ENCODE measurements at regions not wholly inside any gene's neighbourhood (a gene's known extent, or its start where the extent isn't known, plus 50 kb on each side); places are given as distances from the start of the nearest gene placed in this dataset.

DNA sequence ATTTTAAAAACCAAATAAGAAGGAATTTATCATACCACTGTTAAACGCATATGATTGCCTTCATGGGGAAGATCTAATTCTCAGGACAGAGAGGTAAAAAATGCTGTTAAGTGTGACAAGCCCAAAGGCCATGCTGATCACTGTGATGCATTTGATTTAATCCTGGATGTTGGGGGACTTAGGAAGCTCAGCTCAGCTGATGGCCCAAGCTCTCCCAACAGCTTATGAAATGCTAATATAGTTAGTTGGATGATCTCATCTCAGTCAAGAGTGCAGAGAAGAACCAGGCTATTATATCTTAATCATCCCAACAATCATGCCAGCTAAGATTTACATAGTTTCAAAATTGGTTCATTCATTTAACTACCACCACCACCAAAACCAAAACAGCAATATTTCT, 340.0 kb downstream of the IL20RB start:
- H3K9me3 ChIP-seq (ENCODE audit: insufficient read depth, low read length): no peaks in the 10 kb centered on the region
- no peak overlapping the region for H3K4me3 ChIP-seq (ENCODE audit: insufficient read length, low read depth)
- no peak overlapping the region for H3K9ac ChIP-seq (ENCODE audit: insufficient read length, low read depth)
- H3K27me3 ChIP-seq (ENCODE audit: insufficient read depth, insufficient read length): no peaks in the 10 kb centered on the region
- TF ChIP-seq YY1 (IDR thresholded peaks at IDR 0.05; ENCODE audit: insufficient read depth, insufficient read length) (no peak), SUZ12 (IDR thresholded peaks at IDR 0.05; ENCODE audit: extremely low read depth, insufficient read depth, insufficient read length) (no peak), ZNF274 (IDR thresholded peaks at IDR 0.05; ENCODE audit: low read depth, low read length) (no peak)
- peaks cover 6% of the 10 kb centered on the region for H3K4me1 ChIP-seq (ENCODE audit: insufficient read depth, insufficient read length)
- DNase-seq (ENCODE audit: low read depth, low spot score): no peak
- no peaks in the 10 kb centered on the region for H3K36me3 ChIP-seq (ENCODE audit: insufficient read depth, insufficient read length, low read length)

DNA sequence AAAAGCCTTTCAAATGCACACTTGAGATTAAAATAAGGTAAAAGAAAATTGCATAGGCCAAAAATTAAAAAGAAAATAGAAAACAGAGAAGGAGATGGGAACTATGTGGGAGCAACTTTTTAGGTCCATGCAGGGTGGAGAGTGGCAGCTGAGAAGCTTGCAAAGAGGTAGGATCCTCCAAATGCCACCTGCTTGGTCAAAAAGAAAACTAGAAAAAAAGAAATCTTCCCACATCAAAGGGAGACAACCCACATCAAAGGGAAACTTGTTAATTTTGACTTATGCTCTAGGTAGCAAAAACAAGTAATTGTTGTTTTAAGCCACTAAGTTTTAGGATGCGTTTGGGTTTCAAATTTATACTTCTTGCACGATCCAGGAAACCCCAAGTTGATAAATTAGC, 342.9 kb downstream of the IL20RB start:
- TF ChIP-seq YY1 (IDR thresholded peaks at IDR 0.05; ENCODE audit: insufficient read depth, insufficient read length): no peak
- TF ChIP-seq ZNF274 (IDR thresholded peaks at IDR 0.05; ENCODE audit: low read depth, low read length): no peak
- no peak for TF ChIP-seq SUZ12 (IDR thresholded peaks at IDR 0.05; ENCODE audit: extremely low read depth, insufficient read depth, insufficient read length)
- H3K27me3 ChIP-seq (ENCODE audit: insufficient read depth, insufficient read length): no peaks in the 10 kb centered on the region
- no peak overlapping the region for H3K4me3 ChIP-seq (ENCODE audit: insufficient read length, low read depth)
- no peaks in the 10 kb centered on the region for H3K36me3 ChIP-seq (ENCODE audit: insufficient read depth, insufficient read length, low read length)
- no peak overlapping the region for H3K9ac ChIP-seq (ENCODE audit: insufficient read length, low read depth)
- peaks cover 10% of the 10 kb centered on the region for H3K9me3 ChIP-seq (ENCODE audit: insufficient read depth, low read length)
- no peaks in the 10 kb centered on the region for H3K4me1 ChIP-seq (ENCODE audit: insufficient read depth, insufficient read length)
- DNase-seq (ENCODE audit: low read depth, low spot score): no peak

DNA sequence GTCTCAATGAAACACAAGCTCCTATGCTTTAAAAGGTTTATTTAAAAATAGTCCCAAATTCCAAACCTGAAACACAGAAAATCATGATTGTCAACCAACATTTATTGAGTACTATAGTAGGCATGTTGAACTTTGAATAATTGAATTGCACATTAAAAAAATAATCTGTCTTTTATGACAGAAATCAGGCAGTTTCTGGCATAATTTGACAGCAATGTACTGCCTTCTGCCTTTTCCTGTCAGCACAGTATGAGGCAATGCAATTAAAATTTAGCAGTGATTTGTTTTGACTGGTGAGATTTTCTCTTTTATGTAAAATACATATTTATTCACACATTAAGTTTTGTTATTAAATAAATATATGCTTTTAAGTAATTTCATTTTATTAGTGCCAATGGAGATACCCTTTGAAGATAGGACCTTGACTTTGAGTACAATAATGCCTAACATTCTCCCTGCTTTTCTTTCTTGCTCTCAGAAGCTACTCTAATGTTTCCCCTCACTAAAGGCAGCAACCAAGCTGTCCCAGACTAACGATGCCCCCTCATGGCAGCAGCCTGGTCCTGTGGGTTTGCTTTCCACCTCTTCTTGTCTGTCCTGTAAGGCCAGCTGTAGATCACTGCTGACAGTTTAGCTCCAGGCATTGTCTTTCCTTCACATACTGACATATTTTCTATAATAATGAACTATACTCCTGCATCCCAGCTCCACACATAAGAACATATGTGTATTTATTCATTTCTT, 346.7 kb downstream of the IL20RB start:
- Histone ChIP-seq H3K4me1 (ENCODE audit: insufficient read depth, insufficient read length) (no peaks in the 10 kb centered on the region), H3K9me3 (ENCODE audit: insufficient read depth, low read length) (peaks cover 10% of the 10 kb centered on the region), H3K27me3 (ENCODE audit: insufficient read depth, insufficient read length) (no peaks in the 10 kb centered on the region), H3K9ac (ENCODE audit: insufficient read length, low read depth) (no peak overlapping the region), H3K36me3 (ENCODE audit: insufficient read depth, insufficient read length, low read length) (no peaks in the 10 kb centered on the region), H3K4me3 (ENCODE audit: insufficient read length, low read depth) (no peak overlapping the region)
- TF ChIP-seq ZNF274 (IDR thresholded peaks at IDR 0.05; ENCODE audit: low read depth, low read length) (no peak), YY1 (IDR thresholded peaks at IDR 0.05; ENCODE audit: insufficient read depth, insufficient read length) (no peak), SUZ12 (IDR thresholded peaks at IDR 0.05; ENCODE audit: extremely low read depth, insufficient read depth, insufficient read length) (no peak)
- peak; percentile 18 for DNase-seq (ENCODE audit: low read depth, low spot score)

DNA sequence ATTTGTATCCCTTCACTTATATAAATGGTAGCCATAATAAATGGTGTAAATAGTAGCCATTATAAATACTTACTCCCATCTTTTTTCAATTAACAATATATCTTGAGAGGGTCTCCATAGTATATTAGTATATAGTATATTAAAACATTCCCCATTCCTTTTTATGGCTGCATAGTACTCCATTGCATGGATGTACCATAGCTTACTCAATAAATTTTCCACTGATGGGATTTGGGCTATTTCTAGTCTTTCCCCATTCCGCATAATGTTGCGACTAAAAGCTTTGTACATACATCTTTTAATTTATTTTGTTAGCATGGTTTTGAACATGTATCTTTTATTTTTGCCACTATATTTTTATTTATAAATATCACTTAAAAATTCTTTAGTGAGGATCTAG, 366.3 kb downstream of the IL20RB start:
- H3K4me1 ChIP-seq (ENCODE audit: insufficient read depth, insufficient read length): no peaks in the 10 kb centered on the region
- H3K27me3 ChIP-seq (ENCODE audit: insufficient read depth, insufficient read length): no peaks in the 10 kb centered on the region
- peaks cover 26% of the 10 kb centered on the region for H3K9me3 ChIP-seq (ENCODE audit: insufficient read depth, low read length)
- no peaks in the 10 kb centered on the region for H3K36me3 ChIP-seq (ENCODE audit: insufficient read depth, insufficient read length, low read length)
- no peak for DNase-seq (ENCODE audit: low read depth, low spot score)
- H3K9ac ChIP-seq (ENCODE audit: insufficient read length, low read depth): no peak overlapping the region
- H3K4me3 ChIP-seq (ENCODE audit: insufficient read length, low read depth): no peak overlapping the region
- TF ChIP-seq YY1 (IDR thresholded peaks at IDR 0.05; ENCODE audit: insufficient read depth, insufficient read length) (no peak), SUZ12 (IDR thresholded peaks at IDR 0.05; ENCODE audit: extremely low read depth, insufficient read depth, insufficient read length) (no peak), ZNF274 (IDR thresholded peaks at IDR 0.05; ENCODE audit: low read depth, low read length) (no peak)

DNA sequence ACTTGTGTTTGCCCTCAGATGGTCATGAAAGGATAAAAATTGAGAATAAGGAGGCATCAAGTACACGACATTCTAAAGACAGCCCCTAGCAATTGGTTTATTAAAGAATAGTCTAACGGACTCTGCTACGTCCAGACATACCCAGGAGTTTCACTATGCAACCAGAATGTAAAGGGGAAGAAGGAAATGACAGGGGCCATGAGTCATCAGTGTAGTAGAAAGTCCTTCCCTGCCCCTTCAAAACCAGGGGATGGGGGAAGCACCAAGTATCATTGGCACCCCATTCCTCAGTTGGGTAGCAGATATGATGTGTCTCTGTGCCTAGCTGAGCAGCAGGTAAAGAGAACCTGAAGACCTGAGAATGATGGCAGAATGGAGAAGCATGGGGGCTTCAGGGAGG, 367.4 kb downstream of the IL20RB start:
- DNase-seq (ENCODE audit: low read depth, low spot score): no peak
- H3K9ac ChIP-seq (ENCODE audit: insufficient read length, low read depth): no peak overlapping the region
- no peaks in the 10 kb centered on the region for H3K27me3 ChIP-seq (ENCODE audit: insufficient read depth, insufficient read length)
- no peak overlapping the region for H3K4me3 ChIP-seq (ENCODE audit: insufficient read length, low read depth)
- no peaks in the 10 kb centered on the region for H3K4me1 ChIP-seq (ENCODE audit: insufficient read depth, insufficient read length)
- no peaks in the 10 kb centered on the region for H3K36me3 ChIP-seq (ENCODE audit: insufficient read depth, insufficient read length, low read length)
- peaks cover 18% of the 10 kb centered on the region for H3K9me3 ChIP-seq (ENCODE audit: insufficient read depth, low read length)
- TF ChIP-seq ZNF274 (IDR thresholded peaks at IDR 0.05; ENCODE audit: low read depth, low read length): no peak

DNA sequence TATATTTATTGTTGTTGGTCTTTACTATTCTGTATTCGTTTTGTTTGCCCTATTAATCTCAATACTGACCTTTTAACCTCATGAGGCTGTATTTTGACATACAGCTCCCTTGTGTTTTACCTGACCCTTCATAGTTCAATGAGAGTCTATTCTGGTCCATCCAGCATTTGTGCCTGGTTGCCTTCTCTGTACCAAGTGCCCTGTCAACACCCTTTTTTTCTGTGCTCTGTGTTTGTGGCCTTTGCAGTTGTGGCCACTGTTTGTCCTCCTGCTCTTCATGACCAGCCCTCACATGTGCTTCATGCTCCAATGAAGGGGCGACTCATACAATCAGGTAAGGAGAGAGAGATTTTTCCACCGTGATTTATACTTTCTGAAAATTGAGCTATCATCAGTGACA, 368.2 kb downstream of the IL20RB start:
- no peaks in the 10 kb centered on the region for H3K27me3 ChIP-seq (ENCODE audit: insufficient read depth, insufficient read length)
- TF ChIP-seq SUZ12 (IDR thresholded peaks at IDR 0.05; ENCODE audit: extremely low read depth, insufficient read depth, insufficient read length) (no peak), YY1 (IDR thresholded peaks at IDR 0.05; ENCODE audit: insufficient read depth, insufficient read length) (no peak), ZNF274 (IDR thresholded peaks at IDR 0.05; ENCODE audit: low read depth, low read length) (no peak)
- H3K4me1 ChIP-seq (ENCODE audit: insufficient read depth, insufficient read length): no peaks in the 10 kb centered on the region
- no peak overlapping the region for H3K4me3 ChIP-seq (ENCODE audit: insufficient read length, low read depth)
- H3K36me3 ChIP-seq (ENCODE audit: insufficient read depth, insufficient read length, low read length): no peaks in the 10 kb centered on the region
- no peak overlapping the region for H3K9ac ChIP-seq (ENCODE audit: insufficient read length, low read depth)
- H3K9me3 ChIP-seq (ENCODE audit: insufficient read depth, low read length): peaks cover 12% of the 10 kb centered on the region; the same call in 1 of the 2 replicates
- no peak for DNase-seq (ENCODE audit: low read depth, low spot score)

DNA sequence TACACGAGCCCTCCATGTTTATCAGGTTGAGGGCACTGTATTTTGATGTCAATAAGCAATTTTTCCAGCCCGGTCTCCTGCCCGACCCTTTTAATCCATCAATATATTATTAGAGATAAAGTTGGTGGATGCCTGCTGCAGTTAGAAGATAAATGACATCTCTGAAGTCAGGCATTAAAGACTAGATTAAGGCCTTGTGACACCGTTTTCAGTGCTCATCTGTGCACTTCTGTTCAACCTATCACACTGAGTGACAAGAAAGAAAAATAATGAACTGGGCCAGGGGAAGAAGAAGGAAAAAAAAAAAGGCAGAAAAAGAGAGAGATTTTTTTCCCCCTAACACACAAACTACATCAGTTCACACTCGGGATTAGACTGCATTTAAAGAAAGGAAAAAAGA, 371.8 kb downstream of the IL20RB start:
- 0 out of 2 replicates have a peak, but pooled peaks cover 1% of the 10 kb centered on the region for H3K9me3 ChIP-seq (ENCODE audit: insufficient read depth, low read length)
- no peaks in the 10 kb centered on the region for H3K36me3 ChIP-seq (ENCODE audit: insufficient read depth, insufficient read length, low read length)
- no peaks in the 10 kb centered on the region for H3K4me1 ChIP-seq (ENCODE audit: insufficient read depth, insufficient read length)
- H3K9ac ChIP-seq (ENCODE audit: insufficient read length, low read depth): no peak overlapping the region
- no peak for DNase-seq (ENCODE audit: low read depth, low spot score)
- no peaks in the 10 kb centered on the region for H3K27me3 ChIP-seq (ENCODE audit: insufficient read depth, insufficient read length)
- H3K4me3 ChIP-seq (ENCODE audit: insufficient read length, low read depth): no peak overlapping the region
- no peak for TF ChIP-seq YY1 (IDR thresholded peaks at IDR 0.05; ENCODE audit: insufficient read depth, insufficient read length)
- no peak for TF ChIP-seq SUZ12 (IDR thresholded peaks at IDR 0.05; ENCODE audit: extremely low read depth, insufficient read depth, insufficient read length)
- no peak for TF ChIP-seq ZNF274 (IDR thresholded peaks at IDR 0.05; ENCODE audit: low read depth, low read length)

All from NT2/D1 (cell line).